ENCODE measurements at regions not wholly inside any gene's neighbourhood (a gene's known extent, or its start where the extent isn't known, plus 50 kb on each side); places are given as distances from the start of the nearest gene placed in this dataset.

- TF ChIP-seq SUZ12 (IDR thresholded peaks at IDR 0.05; ENCODE audit: extremely low read depth, insufficient read depth, insufficient read length) (no peak), YY1 (IDR thresholded peaks at IDR 0.05; ENCODE audit: insufficient read depth, insufficient read length) (no peak)
Measured at GRCh38 chr2:7145707-7146106, 228.5 kb downstream of the RNF144A start.

Data from NT2/D1 (cell line).